Activated CD8-positive, alpha-beta memory T cell treated with anti-CD3 and anti-CD28 coated beads, Interleukin-2, amount 50 U/mL, for 4 hours (primary cell): ENCODE measurements at regions not wholly inside any gene's neighbourhood (a gene's known extent, or its start where the extent isn't known, plus 50 kb on each side); places are given as distances from the start of the nearest gene placed in this dataset.
"Not testable (repeated sequence)": the region's sequence is repeated elsewhere in the genome, so short reads cannot be mapped to it uniquely, and the experiment has no call there.

Experiments
- DNase-seq: peaks from one replicate; pipeline ENCODE4 v3.0.0-alpha.2; 2020

GRCh38 chr2:34892766-34893165 lies 1293.7 kb upstream of the FAM98A start:
- DNase-seq: no peak

GRCh38 chr2:34892256-34892655 lies 1293.2 kb upstream of the FAM98A start:
- DNase-seq: no peak

- no peak for DNase-seq
These were observed 1276.1 kb upstream of the FAM98A start for GRCh38 chr2:34875091-34875745.

GRCh38 chr2:34853646-34854045 lies 1254.5 kb upstream of the FAM98A start:
- no peak for DNase-seq

GRCh38 chr2:34851804-34852203 lies 1252.7 kb upstream of the FAM98A start:
- DNase-seq: no peak

- DNase-seq: no peak
These were observed 1250.7 kb upstream of the FAM98A start for GRCh38 chr2:34849827-34850226.

GRCh38 chr2:34848691-34849090 lies 1249.6 kb upstream of the FAM98A start:
- DNase-seq: no peak

GRCh38 chr2:34848132-34848531 lies 1249.0 kb upstream of the FAM98A start:
- DNase-seq: no peak

GRCh38 chr2:34844629-34845028 lies 1245.5 kb upstream of the FAM98A start:
- DNase-seq: no peak

- DNase-seq: no peak
These were observed 1239.3 kb upstream of the FAM98A start for GRCh38 chr2:34838408-34838807.

- no peak for DNase-seq
These were observed 1237.3 kb upstream of the FAM98A start for GRCh38 chr2:34836361-34836760.

GRCh38 chr2:34831096-34831495 lies 1232.0 kb upstream of the FAM98A start:
- no peak for DNase-seq

- DNase-seq: no peak
These were observed 1229.4 kb upstream of the FAM98A start for GRCh38 chr2:34828481-34828880.

- no peak for DNase-seq
These were observed 1228.3 kb upstream of the FAM98A start for GRCh38 chr2:34827398-34827797.

- no peak for DNase-seq
These were observed 1226.6 kb upstream of the FAM98A start for GRCh38 chr2:34825686-34826085.

GRCh38 chr2:34822616-34823015 lies 1223.5 kb upstream of the FAM98A start:
- no peak for DNase-seq

- DNase-seq: no peak
These were observed 1216.1 kb upstream of the FAM98A start for GRCh38 chr2:34815052-34815741.

- no peak for DNase-seq
These were observed 1211.4 kb upstream of the FAM98A start for GRCh38 chr2:34810456-34810855.

GRCh38 chr2:34808426-34808825 lies 1209.3 kb upstream of the FAM98A start:
- no peak for DNase-seq

- DNase-seq: no peak
These were observed 1207.8 kb upstream of the FAM98A start for GRCh38 chr2:34806891-34807290.

- DNase-seq: no peak
These were observed 1207.3 kb upstream of the FAM98A start for GRCh38 chr2:34806396-34806795.

- no peak for DNase-seq
These were observed 1200.5 kb upstream of the FAM98A start for GRCh38 chr2:34799556-34799955.

GRCh38 chr2:34795586-34795985 lies 1196.5 kb upstream of the FAM98A start:
- DNase-seq: not testable (repeated sequence)

- DNase-seq: no peak
These were observed 1190.1 kb upstream of the FAM98A start for GRCh38 chr2:34789169-34789568.

- no peak for DNase-seq
These were observed 1188.2 kb upstream of the FAM98A start for GRCh38 chr2:34787341-34787740.
